DMS153 (cell line): ENCODE measurements at regions not wholly inside any gene's neighbourhood (a gene's known extent, or its start where the extent isn't known, plus 50 kb on each side); places are given as distances from the start of the nearest gene placed in this dataset.
A peak's percentile ranks its signal among the peaks of the same experiment; 100 is the strongest.

Source experiments
- DNase-seq: peaks from one replicate; lab custom pipeline; 2025; lab: John Stamatoyannopoulos, UW

DNA sequence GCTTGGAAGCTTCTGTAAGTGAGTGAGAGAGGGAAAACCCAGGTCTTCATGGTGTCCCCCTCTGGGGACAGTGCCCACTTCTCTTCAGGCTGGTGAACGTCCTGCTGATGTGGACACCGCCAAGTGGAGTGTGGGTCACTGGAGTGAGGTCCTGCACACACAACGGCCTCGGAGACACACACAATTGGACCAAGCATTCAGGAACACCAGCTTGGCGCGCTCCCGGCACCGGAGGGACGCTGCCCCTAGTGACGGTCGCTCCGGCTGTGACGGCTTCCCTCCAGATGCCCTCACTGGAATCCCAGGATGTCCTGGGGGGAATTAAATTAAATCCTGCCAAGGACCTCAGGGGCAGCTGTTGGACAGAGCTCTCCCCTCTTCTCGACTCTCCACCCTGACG is 123.1 kb downstream of the ZNF664 start:
- DNase-seq: no peak

DNA sequence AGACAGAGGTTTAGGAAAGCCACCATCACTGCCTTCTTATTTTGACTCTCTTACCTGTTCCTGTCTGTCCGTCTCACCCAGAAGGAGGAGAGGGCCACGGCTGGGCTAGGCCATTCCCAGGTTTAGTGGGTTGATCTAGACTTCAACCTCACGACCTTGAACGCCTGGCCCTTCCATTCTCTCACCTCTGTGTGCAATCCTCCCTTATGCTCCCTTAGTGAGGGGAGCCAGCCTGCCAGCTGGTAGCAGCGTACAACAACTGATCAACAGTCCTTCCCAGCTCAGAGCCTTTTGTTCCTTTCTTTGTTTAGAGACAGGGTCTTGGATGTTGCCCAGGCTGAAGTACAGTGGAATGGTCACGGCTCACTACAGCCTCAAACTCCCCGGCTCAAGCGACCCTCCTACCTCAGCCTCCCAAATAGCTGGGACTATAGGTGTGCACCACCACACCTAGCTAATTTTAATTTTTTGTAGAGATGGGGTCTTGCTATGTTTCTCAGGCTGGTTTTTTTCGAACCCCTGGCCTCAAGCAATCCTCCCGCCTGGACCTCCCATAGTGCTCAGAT is 123.9 kb downstream of the ZNF664 start:
- DNase-seq: no peak

- DNase-seq: no peak
Measured at GRCh38 chr12:124097701-124098100, 124.7 kb downstream of the ZNF664 start.

GRCh38 chr12:124098101-124098757 is 125.2 kb downstream of the ZNF664 start:
- no peak for DNase-seq

DNA sequence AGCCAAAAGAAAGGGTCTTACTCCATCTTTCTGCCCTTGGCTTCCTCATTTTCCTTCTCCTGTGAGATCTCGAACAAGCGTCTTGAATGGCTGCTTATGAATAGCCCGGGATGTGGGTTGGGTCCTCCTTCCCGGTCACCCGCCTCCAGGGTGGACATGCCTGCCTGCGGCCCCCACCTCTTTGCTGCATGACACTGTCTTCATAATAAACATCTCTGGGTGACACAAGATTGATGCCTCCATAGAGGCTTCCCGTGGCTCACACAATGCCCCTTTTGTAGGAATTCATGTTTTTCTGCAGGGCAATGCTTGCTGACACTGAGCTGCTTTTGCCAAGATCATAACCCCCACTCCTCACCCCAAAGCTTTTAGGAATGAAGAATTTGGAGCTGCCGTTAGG is 125.9 kb downstream of the ZNF664 start:
- DNase-seq: no peak

GRCh38 chr12:124099661-124100060 is 126.6 kb downstream of the ZNF664 start:
- DNase-seq: no peak

GRCh38 chr12:124100572-124101178 is 127.7 kb downstream of the ZNF664 start:
- no peak for DNase-seq

DNA sequence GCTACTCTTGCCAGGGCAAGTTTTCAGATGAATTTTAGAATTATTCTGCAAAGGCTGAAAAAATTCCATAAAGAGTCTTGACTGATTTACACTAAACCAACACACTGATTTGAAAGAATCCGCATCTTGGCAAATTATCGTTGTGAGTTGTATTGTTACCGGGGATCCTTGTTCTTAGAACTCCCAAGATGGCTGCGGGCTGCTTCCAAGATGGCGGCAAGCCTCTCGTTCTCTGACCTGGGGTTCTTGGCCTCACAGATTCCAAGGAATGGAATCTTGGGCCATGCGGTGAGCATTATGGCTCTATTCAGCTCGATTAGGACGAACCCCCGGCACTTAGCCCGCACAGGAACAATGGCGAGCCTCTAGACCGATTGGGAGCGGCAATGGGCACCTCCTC is 132.5 kb downstream of the ZNF664 start:
- no peak for DNase-seq

- DNase-seq: no peak
Measured at GRCh38 chr12:124107351-124107750, 134.3 kb downstream of the ZNF664 start.

DNA sequence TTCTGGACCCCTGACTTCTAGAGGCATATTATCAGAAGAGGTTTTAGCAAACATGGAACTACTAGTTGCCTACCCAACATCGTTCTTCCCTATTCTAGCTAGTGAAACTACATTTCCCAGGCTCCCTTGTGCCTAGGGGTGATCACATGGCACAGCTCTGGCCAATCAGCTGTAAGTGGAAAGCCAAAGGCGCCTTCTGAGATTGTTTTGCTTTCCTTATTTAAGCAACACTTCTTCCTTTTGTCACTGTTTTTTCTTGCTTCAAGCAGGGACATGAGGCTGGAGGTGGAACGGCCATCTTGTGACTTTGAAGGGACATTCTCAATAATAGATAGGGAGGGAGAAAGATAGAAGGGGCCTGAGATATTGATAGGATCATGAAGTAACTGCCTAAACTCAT is 136.7 kb downstream of the ZNF664 start:
- DNase-seq: no peak

GRCh38 chr12:124110372-124110883 is 137.4 kb downstream of the ZNF664 start:
- DNase-seq: no peak

- no peak for DNase-seq
Measured at GRCh38 chr12:124111006-124111405, 138.0 kb downstream of the ZNF664 start.

- no peak for DNase-seq
Measured at GRCh38 chr12:124114316-124114715, 141.3 kb downstream of the ZNF664 start.

DNA sequence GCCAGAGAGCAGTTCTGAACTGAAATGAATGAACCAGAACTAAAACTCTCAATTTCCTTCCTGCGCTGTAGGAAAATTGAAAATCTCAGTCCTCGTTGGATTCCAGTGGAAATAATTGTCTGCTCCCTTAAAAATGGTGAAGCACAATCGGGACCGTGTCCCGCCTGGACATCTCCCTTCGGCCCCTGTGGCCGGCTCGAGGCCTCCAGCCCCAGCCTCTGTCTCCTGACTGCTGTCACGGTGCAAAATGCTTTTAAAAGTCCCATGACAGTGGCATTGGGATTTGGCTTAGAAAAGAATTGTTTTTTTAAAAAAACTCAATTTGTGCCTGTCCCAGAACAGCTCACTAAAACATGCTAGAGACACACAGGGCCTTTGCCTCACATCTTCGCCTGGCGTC is 142.5 kb downstream of the ZNF664 start:
- DNase-seq: no peak

DNA sequence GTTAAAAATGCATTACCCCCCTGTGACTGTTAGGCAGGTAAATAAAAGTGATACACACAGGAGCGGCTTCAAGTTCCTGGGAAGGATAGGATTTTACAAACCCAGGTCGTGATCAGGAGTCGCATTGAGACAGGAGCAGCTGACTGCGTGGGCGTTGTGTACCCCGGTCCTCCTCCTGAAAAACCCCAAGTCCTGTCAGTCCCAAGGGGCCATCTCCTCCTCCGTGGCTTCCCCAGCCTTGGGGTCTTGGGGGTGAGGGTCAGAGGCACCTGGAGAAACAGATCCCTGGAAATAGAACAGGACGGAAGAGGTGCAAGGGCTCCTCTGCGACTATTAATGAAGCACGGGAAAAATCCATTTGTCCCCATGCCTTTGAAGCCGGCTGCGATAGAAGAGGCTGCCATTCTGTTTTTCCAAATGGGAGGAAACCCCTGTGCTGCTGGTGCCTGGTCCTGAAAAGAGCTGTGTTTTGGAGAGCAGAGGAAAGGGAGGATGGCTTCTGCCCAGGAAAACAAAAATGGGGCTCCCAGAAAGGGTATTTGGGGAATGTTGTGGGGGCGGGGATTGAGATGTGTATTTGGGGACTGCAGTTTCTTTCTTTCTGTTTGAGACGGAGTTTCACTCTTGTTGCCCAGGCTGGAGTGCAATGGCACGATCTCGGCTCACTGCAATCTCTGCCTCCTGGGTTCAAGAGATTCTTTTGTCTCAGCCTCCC is 143.1 kb downstream of the ZNF664 start:
- no peak for DNase-seq

DNA sequence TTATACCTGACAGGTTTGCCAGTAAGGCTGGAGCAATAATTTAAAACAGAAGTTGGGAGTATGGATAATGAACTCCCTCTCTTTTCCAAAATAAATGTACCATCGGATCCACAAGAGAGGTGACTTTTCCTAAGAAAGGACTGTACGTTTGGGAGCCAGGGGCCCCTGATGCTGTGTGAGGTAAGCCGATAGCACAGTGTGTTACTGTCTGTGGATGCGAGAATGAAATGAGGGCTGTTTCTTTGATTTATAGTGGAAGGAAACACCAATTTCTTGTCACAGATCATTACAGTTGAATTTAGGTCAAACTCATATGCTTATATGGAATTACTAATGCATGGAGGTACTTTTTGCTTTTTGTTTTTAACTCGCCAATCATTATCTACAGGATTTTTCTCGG is 147.7 kb downstream of the ZNF664 start:
- DNase-seq: no peak

- no peak for DNase-seq
Measured at GRCh38 chr12:124122722-124123121, 149.7 kb downstream of the ZNF664 start.

DNA sequence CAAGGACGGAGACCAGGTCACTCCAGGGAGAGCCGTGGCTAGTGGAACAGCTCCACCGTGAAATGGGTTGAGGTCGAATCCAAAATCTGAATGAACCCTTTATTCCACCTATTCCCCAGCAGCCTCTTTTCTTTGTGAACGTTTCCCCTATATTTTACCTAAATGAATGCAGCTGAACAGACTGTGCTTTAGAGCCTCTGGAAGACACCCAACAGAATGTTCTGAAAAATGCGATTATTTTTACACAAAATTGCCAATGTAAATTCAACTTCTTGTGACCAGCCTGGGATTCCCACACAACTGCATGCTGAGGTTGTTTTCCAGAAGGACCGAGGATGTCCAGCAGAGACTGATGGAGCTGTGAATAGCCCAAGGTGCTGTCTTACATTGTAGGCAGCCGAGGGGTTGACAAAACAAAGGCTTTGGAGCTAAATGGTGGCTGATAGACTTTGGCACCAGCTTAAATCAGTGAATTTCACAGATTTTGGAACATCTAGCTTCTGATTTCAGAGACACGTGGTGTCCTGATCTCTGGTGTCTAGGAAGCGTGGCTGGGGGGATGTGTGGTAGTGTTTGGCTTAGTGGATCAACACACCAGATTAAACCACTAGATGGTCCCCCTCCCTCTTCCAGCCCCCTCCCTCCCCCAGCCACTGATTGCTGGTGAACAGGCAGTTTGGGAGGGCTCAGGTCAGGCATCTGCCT is 150.4 kb downstream of the ZNF664 start:
- DNase-seq: no peak

- DNase-seq: peak; percentile 91
Measured at GRCh38 chr12:124125203-124125871, 152.3 kb downstream of the ZNF664 start.

- peak; percentile 12 for DNase-seq
Measured at GRCh38 chr12:124126950-124127655, 154.1 kb downstream of the ZNF664 start.

GRCh38 chr12:124129132-124129531 is 156.1 kb downstream of the ZNF664 start:
- DNase-seq: no peak
